ENCODE measurements at regions not wholly inside any gene's neighbourhood (a gene's known extent, or its start where the extent isn't known, plus 50 kb on each side); places are given as distances from the start of the nearest gene placed in this dataset.

GRCh38 chr5:35324201-35324600 lies 93.9 kb upstream of the PRLR start:
- TF ChIP-seq CTCF (conservative IDR thresholded peaks at IDR 0.05) = no peak
- H3K27ac ChIP-seq = no peak overlapping the region

- no peak for TF ChIP-seq CTCF (conservative IDR thresholded peaks at IDR 0.05)
- H3K27ac ChIP-seq = no peak overlapping the region
Measured at GRCh38 chr5:35320029-35320428, 89.7 kb upstream of the PRLR start.

- TF ChIP-seq CTCF (conservative IDR thresholded peaks at IDR 0.05) = no peak
- no peak overlapping the region for H3K27ac ChIP-seq
Measured at GRCh38 chr5:35319333-35320002, 89.2 kb upstream of the PRLR start.

GRCh38 chr5:35317586-35317985 lies 87.3 kb upstream of the PRLR start:
- H3K27ac ChIP-seq = no peak overlapping the region
- no peak for TF ChIP-seq CTCF (conservative IDR thresholded peaks at IDR 0.05)

- TF ChIP-seq CTCF (conservative IDR thresholded peaks at IDR 0.05) = no peak
- no peak overlapping the region for H3K27ac ChIP-seq
Measured at GRCh38 chr5:35316611-35317274, 86.5 kb upstream of the PRLR start.

- no peak overlapping the region for H3K27ac ChIP-seq
- TF ChIP-seq CTCF (conservative IDR thresholded peaks at IDR 0.05) = no peak
Measured at GRCh38 chr5:35313291-35313690, 83.0 kb upstream of the PRLR start.

GRCh38 chr5:35312267-35312666 lies 82.0 kb upstream of the PRLR start:
- TF ChIP-seq CTCF (conservative IDR thresholded peaks at IDR 0.05) = no peak
- H3K27ac ChIP-seq = no peak overlapping the region
